Panc1 (cell line): ENCODE measurements at regions not wholly inside any gene's neighbourhood (a gene's known extent, or its start where the extent isn't known, plus 50 kb on each side); places are given as distances from the start of the nearest gene placed in this dataset.

Source experiments
- ATAC-seq: fragments of 200-7000 bp; cut with Tn5 transposase; 2 replicates; pipeline ENCODE4 v1.9.1; 2020; ENCODE audit warnings: mild to moderate bottlenecking, moderate library complexity
- BruUV-seq: library from RNA; stranded (reverse); fragments of 400-500 nt; replicated peaks from 2 replicates; lab custom pipeline; 2021; lab: Mats Ljungman, UMichigan
- CTCF ChIA-PET: fragments of 300-600 bp; sonication (Branson Sonifier 250); formaldehyde crosslinking; loops from one replicate; lab custom pipeline; 2022; ENCODE audit warnings: antibody characterized with exemption; lab: Charles Lee
- POLR2A ChIA-PET: fragments of 300-600 bp; sonication (Branson Sonifier 250); formaldehyde crosslinking; loops from one replicate; lab custom pipeline; 2022; ENCODE audit warnings: antibody characterized with exemption; lab: Charles Lee
- DNase-seq: peaks from one replicate; pipeline ENCODE4 v3.0.0-alpha.2; 2010; ENCODE audit warnings: low read depth, low spot score
- H3K27ac ChIP-seq: 2 replicates; pipeline ENCODE4 v1.5.1; 2011; ENCODE audit warnings: mild to moderate bottlenecking, low read length, inconsistent platforms
- H3K27me3 ChIP-seq: fragments of 200-500 bp; sonication (Bioruptor generic); 2 replicates; pipeline ENCODE4 v1.6.0; 2014; ENCODE audit warnings: low read length, inconsistent platforms; ENCODE audit not compliant: control insufficient read depth, insufficient read depth
- H3K36me3 ChIP-seq: fragments of 200-500 bp; sonication (Bioruptor generic); 2 replicates; pipeline ENCODE4 v1.5.1; 2014; ENCODE audit warnings: inconsistent platforms, mild to moderate bottlenecking, low read length, moderate library complexity; ENCODE audit not compliant: control insufficient read depth, insufficient read depth
- H3K4me1 ChIP-seq: 2 replicates; pipeline ENCODE4 v1.5.1; 2011; ENCODE audit warnings: inconsistent platforms, mild to moderate bottlenecking, low read length, moderate library complexity; ENCODE audit not compliant: control insufficient read depth, insufficient read depth
- H3K4me3 ChIP-seq, 2 experiments: 2 replicates each; pipeline ENCODE4 v1.5.1; 2011 to 2012; ENCODE audit warnings: low read depth in 2 of 2, low read length in 2 of 2, mild to moderate bottlenecking in 2 of 2, inconsistent platforms in 1 of 2, moderate library complexity in 1 of 2
- H3K9me3 ChIP-seq: fragments of 200-500 bp; sonication (Bioruptor generic); 2 replicates; pipeline ENCODE4 v1.5.1; 2014; ENCODE audit warnings: low read depth, mild to moderate bottlenecking, inconsistent platforms, low read length, moderate library complexity; ENCODE audit not compliant: control insufficient read depth, insufficient read depth
- CTCF ChIP-seq: fragments of 450-650 bp; IDR thresholded peaks from 2 replicates; pipeline ENCODE4 v1.5.1; 2017; ENCODE audit warnings: mild to moderate bottlenecking
- POLR2AphosphoS5 ChIP-seq: IDR thresholded peaks from 2 replicates; pipeline ENCODE4 v1.6.1; 2012; ENCODE audit warnings: mild to moderate bottlenecking, low read depth, low read length, moderate library complexity
- REST ChIP-seq, 2 experiments: IDR thresholded peaks; 2 replicates each; pipeline ENCODE4 v1.6.1; 2011 to 2012; ENCODE audit warnings: low read depth in 2 of 2, control low read depth in 1 of 2, low read length in 1 of 2, mild to moderate bottlenecking in 1 of 2, moderate library complexity in 1 of 2; ENCODE audit not compliant: insufficient read depth in 1 of 2
- SIN3A ChIP-seq: IDR thresholded peaks from 2 replicates; pipeline ENCODE4 v1.6.1; 2012; ENCODE audit warnings: low read depth, mild to moderate bottlenecking, low read length, moderate library complexity, borderline replicate concordance; ENCODE audit not compliant: insufficient read depth
- TCF7L2 ChIP-seq: IDR thresholded peaks from 2 replicates; pipeline ENCODE4 v1.6.1; 2011; ENCODE audit warnings: mild to moderate bottlenecking, low read depth, low read length, inconsistent platforms
- in situ Hi-C: cut with HindIII; loops from 2 replicates; pipeline ENCODE4 v1.10.0; 2016; ENCODE audit warnings: low sequenced_read_pairs, low pct_unique_long_range_greater_than_20kb
- intact Hi-C: fragments of 100-400 bp; cut with micrococcal nuclease; formaldehyde crosslinking; loops from one replicate; pipeline ENCODE4 v1.10.0; 2022; ENCODE audit not compliant: unreplicated experiment

- no peaks in the 10 kb centered on the region for H3K27me3 ChIP-seq
- no peak for DNase-seq
- CTCF ChIA-PET: no interaction called here
These were observed 306.7 kb upstream of the CLINT1 start for GRCh38 chr5:158165647-158166046.

GRCh38 chr5:158164296-158165047 lies 305.5 kb upstream of the CLINT1 start:
- no peak for ATAC-seq
- DNase-seq: no peak
- intact Hi-C loops: no loop called here
- Histone ChIP-seq H3K9me3 (no peaks in the 10 kb centered on the region), H3K27ac (no peak overlapping the region), H3K4me1 (no peaks in the 10 kb centered on the region), H3K36me3 (no peaks in the 10 kb centered on the region), H3K4me3 (no peak overlapping the region), H3K27me3 (no peaks in the 10 kb centered on the region)
- BruUV-seq: no TSS peak
- CTCF ChIA-PET: no interaction called here
- POLR2A ChIA-PET: no interaction called here
- in situ Hi-C loops: no loop called here
- no peak for TF ChIP-seq POLR2AphosphoS5
- no peak for TF ChIP-seq REST (IDR thresholded peaks at IDR 0.05; ENCODE audit: insufficient read depth in 1 of 2, low read depth in 2 of 2, low read length in 1 of 2)
- no peak for TF ChIP-seq SIN3A
- TF ChIP-seq CTCF: no peak
- no peak for TF ChIP-seq TCF7L2

More at GRCh38 chr5:158165647-158166046, 306.7 kb upstream of the CLINT1 start:
- intact Hi-C loops: no loop called here
- no peak for TF ChIP-seq REST (IDR thresholded peaks at IDR 0.05; ENCODE audit: insufficient read depth in 1 of 2, low read depth in 2 of 2, low read length in 1 of 2)
- no peak overlapping the region for H3K27ac ChIP-seq
- in situ Hi-C loops: no loop called here
- no TSS peak for BruUV-seq
- POLR2A ChIA-PET: no interaction called here
- H3K4me3 ChIP-seq: no peak overlapping the region
- H3K36me3 ChIP-seq: no peaks in the 10 kb centered on the region
- no peaks in the 10 kb centered on the region for H3K4me1 ChIP-seq
- no peaks in the 10 kb centered on the region for H3K9me3 ChIP-seq
- ATAC-seq: no peak
